SK-N-MC (cell line): ENCODE measurements at regions not wholly inside any gene's neighbourhood (a gene's known extent, or its start where the extent isn't known, plus 50 kb on each side); places are given as distances from the start of the nearest gene placed in this dataset.

Source experiments
- DNase-seq: peaks from one replicate; pipeline ENCODE4 v3.0.0-alpha.2; 2011; ENCODE audit warnings: low read depth, low spot score
- H3K27ac ChIP-seq: fragments of 200-600 bp; sonication (generic); 2 replicates; pipeline ENCODE4 v1.5.1; 2016; ENCODE audit warnings: mixed run types
- H3K36me3 ChIP-seq: fragments of 200-600 bp; sonication (generic); 2 replicates; pipeline ENCODE4 v1.6.1; 2017; ENCODE audit warnings: antibody characterized with exemption, low read length, mixed read lengths; ENCODE audit not compliant: insufficient read depth
- H3K4me3 ChIP-seq: fragments of 200-600 bp; sonication (generic); 2 replicates; pipeline ENCODE4 v1.5.1; 2016
- H3K9ac ChIP-seq: fragments of 200-600 bp; sonication (generic); 2 replicates; pipeline ENCODE4 v1.8.0; 2017; ENCODE audit warnings: mixed run types, mixed read lengths; ENCODE audit not compliant: insufficient read length
- H3K9me3 ChIP-seq: fragments of 200-600 bp; sonication (generic); 2 replicates; pipeline ENCODE4 v1.6.1; 2017; ENCODE audit warnings: low read depth, mild to moderate bottlenecking, antibody characterized with exemption, low read length, moderate library complexity, mixed read lengths
- EZH2 ChIP-seq: fragments of 200-600 bp; sonication (generic); IDR thresholded peaks from one replicate; pipeline ENCODE4 v1.6.1; 2017; ENCODE audit warnings: antibody characterized with exemption
- FOXP2 ChIP-seq: optimal IDR thresholded peaks from 2 replicates; pipeline ENCODE3; 2011; ENCODE audit warnings: mild to moderate bottlenecking, moderate library complexity; ENCODE audit not compliant: insufficient read depth; ENCODE audit errors: extremely low read length, control extremely low read depth
- POLR2AphosphoS5 ChIP-seq: IDR thresholded peaks from 2 replicates; pipeline ENCODE4 v1.6.1; 2012; ENCODE audit warnings: mild to moderate bottlenecking, low read depth, low read length, borderline replicate concordance

DNA sequence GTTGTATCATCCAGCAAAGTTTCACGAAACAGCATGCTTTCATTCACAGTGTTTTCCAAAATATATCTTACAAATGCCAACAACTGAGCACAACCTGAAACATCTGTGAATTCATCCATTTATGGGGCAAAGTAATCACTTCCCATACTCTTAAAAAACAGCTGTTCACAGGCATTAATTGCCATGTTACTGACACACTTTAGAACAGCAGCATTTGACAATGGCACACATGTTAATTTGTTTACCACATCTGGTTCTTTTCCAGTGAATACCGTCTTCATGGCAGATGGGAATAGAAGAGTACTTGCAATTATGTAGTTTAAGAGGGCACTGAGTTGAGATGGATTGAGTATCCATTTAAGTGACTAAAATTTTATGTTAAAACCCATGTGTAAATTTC is 347.4 kb upstream of the LRP1B start:
- Histone ChIP-seq H3K9ac (no peak overlapping the region), H3K27ac (no peak overlapping the region), H3K36me3 (no peaks in the 10 kb centered on the region), H3K4me3 (no peak overlapping the region), H3K9me3 (no peaks in the 10 kb centered on the region)
- no peak for DNase-seq
- no peak for TF ChIP-seq FOXP2
- TF ChIP-seq EZH2 = no peak
- TF ChIP-seq POLR2AphosphoS5 = no peak

DNA sequence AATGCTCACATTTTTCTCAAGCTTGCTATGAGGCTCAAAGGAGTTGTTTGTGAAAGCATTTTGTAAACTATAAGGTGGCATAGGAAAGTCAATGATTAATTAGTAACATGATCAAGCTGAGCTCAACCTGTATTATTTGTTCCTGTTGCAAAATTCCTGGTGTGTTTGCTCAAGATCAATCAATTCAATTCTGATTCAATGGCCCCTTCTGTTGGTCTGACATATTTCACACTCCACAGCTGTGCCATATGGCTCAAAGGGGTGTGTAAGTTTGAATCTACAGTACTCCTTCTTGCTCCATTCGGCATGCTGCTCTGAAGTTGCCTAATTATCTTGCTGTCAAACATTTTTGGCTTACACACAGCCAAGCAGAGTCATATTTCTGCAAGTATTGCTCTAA is 341.6 kb upstream of the LRP1B start:
- Histone ChIP-seq H3K36me3 (no peaks in the 10 kb centered on the region), H3K9ac (no peak overlapping the region), H3K4me3 (no peak overlapping the region), H3K9me3 (no peaks in the 10 kb centered on the region), H3K27ac (no peak overlapping the region)
- no peak for TF ChIP-seq FOXP2
- no peak for TF ChIP-seq POLR2AphosphoS5
- no peak for TF ChIP-seq EZH2
- no peak for DNase-seq

DNA sequence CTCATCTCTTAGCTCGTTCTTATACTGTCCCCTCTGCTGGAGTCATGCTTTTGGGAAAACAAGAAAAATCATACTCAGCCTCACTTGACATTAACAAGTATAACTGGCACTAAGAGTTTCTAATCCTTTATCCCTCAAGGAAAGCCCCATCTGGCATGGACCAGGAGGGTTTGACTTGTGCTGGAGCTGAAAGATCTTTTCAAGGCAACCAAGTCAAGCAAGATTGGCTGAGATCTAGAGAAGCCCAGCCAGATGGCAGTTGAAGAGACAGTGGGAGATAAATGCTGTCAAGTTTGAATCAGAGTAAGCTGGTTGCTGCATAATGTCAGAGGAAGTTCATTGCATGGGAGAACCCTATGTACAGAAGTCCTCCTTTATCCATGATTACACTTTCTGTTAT is 336.5 kb upstream of the LRP1B start:
- no peaks in the 10 kb centered on the region for H3K36me3 ChIP-seq
- no peak overlapping the region for H3K4me3 ChIP-seq
- no peak overlapping the region for H3K9ac ChIP-seq
- no peak for DNase-seq
- TF ChIP-seq FOXP2 = no peak
- TF ChIP-seq POLR2AphosphoS5 = no peak
- TF ChIP-seq EZH2 = no peak
- no peaks in the 10 kb centered on the region for H3K9me3 ChIP-seq
- H3K27ac ChIP-seq = no peak overlapping the region

DNA sequence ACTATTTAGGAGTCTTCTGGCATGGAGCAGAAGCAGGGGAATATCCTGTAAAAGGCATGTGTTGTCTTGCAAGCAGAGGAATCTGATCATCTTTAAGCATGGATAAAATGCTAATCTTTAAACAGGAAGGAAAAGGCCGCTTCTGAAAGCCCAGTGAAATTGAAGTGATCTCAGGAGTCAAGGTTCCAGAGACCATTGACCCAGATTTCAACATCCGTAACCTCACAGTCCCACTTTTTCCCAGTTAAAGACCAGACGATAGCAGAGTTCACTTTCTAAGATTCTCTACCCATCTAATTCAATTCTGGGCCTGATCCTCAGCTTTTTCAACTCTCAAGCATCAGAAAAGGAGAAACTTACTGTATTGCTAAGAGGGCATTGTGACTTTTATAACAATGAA is 332.2 kb upstream of the LRP1B start:
- no peak for TF ChIP-seq EZH2
- TF ChIP-seq FOXP2 = no peak
- TF ChIP-seq POLR2AphosphoS5 = no peak
- H3K27ac ChIP-seq = no peak overlapping the region
- H3K9ac ChIP-seq = no peak overlapping the region
- no peaks in the 10 kb centered on the region for H3K36me3 ChIP-seq
- H3K9me3 ChIP-seq = no peaks in the 10 kb centered on the region
- H3K4me3 ChIP-seq = no peak overlapping the region
- no peak for DNase-seq

DNA sequence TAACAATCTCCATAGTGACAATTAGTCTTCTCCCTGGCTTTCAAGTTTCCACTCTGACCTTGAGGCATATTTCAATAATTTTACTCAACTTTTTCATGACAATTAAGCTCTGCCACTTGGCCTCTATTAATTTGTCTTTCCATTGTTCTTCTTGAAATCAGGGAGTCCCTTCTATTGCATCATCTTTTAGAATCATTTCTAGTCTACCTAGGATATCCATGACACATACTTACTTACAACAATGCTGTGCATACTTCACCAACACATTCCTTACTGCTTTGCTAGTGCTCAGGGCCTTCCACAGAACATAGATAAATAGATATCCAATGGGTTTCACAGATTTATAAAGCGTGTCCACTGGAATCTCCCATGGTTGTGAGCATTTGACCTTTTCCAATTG is 331.5 kb upstream of the LRP1B start:
- Histone ChIP-seq H3K9me3 (no peaks in the 10 kb centered on the region), H3K4me3 (no peak overlapping the region), H3K27ac (no peak overlapping the region), H3K9ac (no peak overlapping the region), H3K36me3 (no peaks in the 10 kb centered on the region)
- TF ChIP-seq POLR2AphosphoS5 (no peak), FOXP2 (no peak), EZH2 (no peak)
- no peak for DNase-seq

DNA sequence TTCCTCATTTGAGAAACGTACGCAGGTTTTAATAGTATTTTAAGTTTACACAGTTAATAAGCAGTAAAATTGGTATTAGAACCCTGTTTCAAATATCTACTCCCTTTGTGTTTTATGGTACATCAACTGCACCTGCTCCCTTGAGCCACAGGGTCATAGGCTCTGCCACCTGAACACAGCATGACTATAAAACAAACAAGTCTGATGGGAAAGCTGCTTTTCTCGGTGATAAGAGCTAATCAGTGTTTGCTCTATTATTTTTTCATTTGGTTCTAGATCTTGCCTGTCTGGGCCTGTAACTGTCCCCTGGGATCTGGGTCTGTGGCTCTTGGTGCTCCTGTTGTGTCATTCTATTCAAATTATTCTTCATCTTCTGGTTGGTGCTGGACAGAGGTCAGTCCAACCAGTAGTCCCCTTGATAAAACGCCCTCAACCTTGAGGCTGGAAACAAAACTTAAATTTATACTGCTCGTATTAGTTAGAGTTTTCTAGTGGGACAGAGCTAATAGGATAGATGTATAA is 314.8 kb upstream of the LRP1B start:
- DNase-seq = no peak
- Histone ChIP-seq H3K27ac (no peak overlapping the region), H3K9me3 (no peaks in the 10 kb centered on the region), H3K9ac (no peak overlapping the region), H3K4me3 (no peak overlapping the region), H3K36me3 (no peaks in the 10 kb centered on the region)
- TF ChIP-seq POLR2AphosphoS5 = no peak

DNA sequence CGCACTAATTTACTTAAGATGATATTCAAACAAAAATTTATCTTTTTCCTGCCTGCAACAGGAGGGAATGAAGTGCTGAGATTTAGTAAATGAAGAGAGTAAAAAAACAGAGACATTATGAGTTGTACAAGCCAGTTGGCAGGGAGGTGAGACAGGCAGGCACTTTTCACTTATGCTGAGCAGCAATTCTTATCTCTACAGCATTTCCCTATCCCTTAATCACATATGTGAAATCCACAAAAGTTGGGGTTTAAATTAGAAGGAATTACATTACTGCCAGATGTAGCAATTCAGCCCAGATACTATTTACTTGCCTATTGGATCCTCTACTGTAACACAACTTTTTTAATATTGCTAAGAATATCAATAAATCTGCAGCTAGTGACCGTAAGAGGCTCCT is 314.2 kb upstream of the LRP1B start:
- Histone ChIP-seq H3K36me3 (no peaks in the 10 kb centered on the region), H3K9me3 (no peaks in the 10 kb centered on the region), H3K4me3 (no peak overlapping the region), H3K27ac (no peak overlapping the region), H3K9ac (no peak overlapping the region)
- TF ChIP-seq POLR2AphosphoS5 (no peak), EZH2 (no peak), FOXP2 (no peak)
- DNase-seq = no peak

DNA sequence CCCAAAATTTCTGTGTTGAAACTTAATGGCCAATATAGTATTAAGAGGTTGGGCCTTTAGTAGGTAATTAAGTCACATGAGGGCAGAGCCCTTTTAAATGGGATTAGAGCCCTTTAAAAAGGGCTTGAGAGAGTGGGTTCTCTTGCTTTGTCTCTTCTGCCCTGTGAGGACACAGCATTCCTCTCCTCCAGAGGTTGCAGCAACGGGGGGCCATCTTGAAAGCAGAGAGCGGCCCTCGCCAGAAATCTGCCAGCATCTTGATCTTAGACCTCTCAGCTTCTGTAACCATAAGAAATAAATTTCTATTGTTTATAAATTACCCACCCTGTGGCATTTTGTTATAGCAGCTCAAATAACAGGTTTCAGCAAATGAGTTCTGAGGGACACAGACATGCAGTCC is 305.0 kb upstream of the LRP1B start:
- DNase-seq = no peak
- H3K4me3 ChIP-seq = no peak overlapping the region
- H3K9ac ChIP-seq = no peak overlapping the region
- H3K36me3 ChIP-seq = no peaks in the 10 kb centered on the region
- no peak overlapping the region for H3K27ac ChIP-seq
- no peak for TF ChIP-seq FOXP2
- TF ChIP-seq EZH2 = no peak
- TF ChIP-seq POLR2AphosphoS5 = no peak
- no peaks in the 10 kb centered on the region for H3K9me3 ChIP-seq

DNA sequence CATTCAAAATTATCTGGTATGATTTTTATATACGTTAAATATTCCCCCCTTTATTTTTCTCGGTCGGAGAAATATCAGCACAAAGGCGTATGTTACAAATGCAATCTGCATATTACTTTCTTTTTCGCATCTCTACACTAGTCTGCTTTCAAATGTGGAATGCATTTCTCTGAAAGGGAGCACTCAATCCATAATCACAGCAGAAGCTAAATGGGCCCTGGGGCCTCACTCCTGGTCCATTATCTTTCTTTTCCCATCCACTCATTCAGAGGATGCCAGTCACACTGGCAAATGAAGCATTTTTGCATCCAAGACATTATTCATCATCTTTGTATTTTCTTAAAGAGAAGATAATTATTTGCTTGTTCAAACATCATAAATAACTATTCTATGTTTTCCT is 295.2 kb upstream of the LRP1B start:
- TF ChIP-seq POLR2AphosphoS5 (no peak), FOXP2 (no peak), EZH2 (no peak)
- no peak overlapping the region for H3K27ac ChIP-seq

More for the DNA sequence above, 295.2 kb upstream of the LRP1B start:
- H3K9me3 ChIP-seq = no peaks in the 10 kb centered on the region
- H3K4me3 ChIP-seq = no peak overlapping the region
- no peak for DNase-seq
- no peaks in the 10 kb centered on the region for H3K36me3 ChIP-seq
- no peak overlapping the region for H3K9ac ChIP-seq
